MM.1S (cell line): ENCODE measurements at regions not wholly inside any gene's neighbourhood (a gene's known extent, or its start where the extent isn't known, plus 50 kb on each side); places are given as distances from the start of the nearest gene placed in this dataset.

Experiments used
- DNase-seq: peaks from one replicate; pipeline ENCODE4 v3.0.0-alpha.2; 2015
- H2AFZ ChIP-seq: fragments of 300-600 bp; sonication (generic); 2 replicates; pipeline ENCODE4 v1.6.0; 2016; ENCODE audit warnings: antibody characterized with exemption, low read length
- H3F3A ChIP-seq: fragments of 300-600 bp; sonication (generic); 2 replicates; pipeline ENCODE4 v1.6.1; 2016; ENCODE audit warnings: mild to moderate bottlenecking, antibody characterized with exemption, low read length, moderate library complexity, mixed read lengths; ENCODE audit not compliant: insufficient read depth
- H3K27ac ChIP-seq: fragments of 300-600 bp; sonication (generic); 2 replicates; pipeline ENCODE4 v1.5.1; 2016; ENCODE audit warnings: mild to moderate bottlenecking, low read length
- H3K27me3 ChIP-seq: fragments of 300-600 bp; sonication (generic); replicated peaks from 2 replicates; pipeline ENCODE4 v1.6.0; 2016; ENCODE audit warnings: low read length; ENCODE audit not compliant: insufficient read depth
- H3K36me3 ChIP-seq: fragments of 300-600 bp; sonication (generic); replicated peaks from 2 replicates; pipeline ENCODE4 v1.6.1; 2016; ENCODE audit warnings: mild to moderate bottlenecking, low read length, mixed read lengths; ENCODE audit not compliant: insufficient read depth
- H3K4me1 ChIP-seq: fragments of 300-600 bp; sonication (generic); 2 replicates; pipeline ENCODE4 v1.6.1; 2016; ENCODE audit warnings: low read length, mixed read lengths
- H3K4me2 ChIP-seq: fragments of 300-600 bp; sonication (generic); 2 replicates; pipeline ENCODE4 v1.6.0; 2016; ENCODE audit warnings: low read depth, low read length
- H3K4me3 ChIP-seq: fragments of 300-600 bp; sonication (generic); 2 replicates; pipeline ENCODE4 v1.5.1; 2016; ENCODE audit warnings: low read length, mixed read lengths
- H3K79me2 ChIP-seq: fragments of 300-600 bp; sonication (generic); 2 replicates; pipeline ENCODE4 v1.6.1; 2016; ENCODE audit warnings: mixed run types, low read length, mixed read lengths
- H3K9ac ChIP-seq: fragments of 300-600 bp; sonication (generic); 2 replicates; pipeline ENCODE4 v1.6.1; 2016; ENCODE audit warnings: low read length, mixed read lengths
- H3K9me2 ChIP-seq: fragments of 300-600 bp; sonication (generic); replicated peaks from 2 replicates; pipeline ENCODE4 v1.6.1; 2016; ENCODE audit warnings: mild to moderate bottlenecking, low read length, mixed read lengths; ENCODE audit not compliant: insufficient read depth
- H3K9me3 ChIP-seq: fragments of 300-600 bp; sonication (generic); replicated peaks from 2 replicates; pipeline ENCODE4 v1.6.1; 2016; ENCODE audit warnings: mild to moderate bottlenecking, low read length, mixed read lengths; ENCODE audit not compliant: insufficient read depth
- H4K20me1 ChIP-seq: fragments of 300-600 bp; sonication (generic); 2 replicates; pipeline ENCODE4 v1.6.1; 2016; ENCODE audit warnings: mild to moderate bottlenecking, low read length, moderate library complexity, mixed read lengths; ENCODE audit not compliant: insufficient read depth
- CTCF ChIP-seq: fragments of 300-600 bp; sonication (generic); IDR thresholded peaks from 2 replicates; pipeline ENCODE4 v1.5.1; 2016; ENCODE audit warnings: antibody characterized with exemption, low read length, mixed read lengths
- EZH2 ChIP-seq: fragments of 300-600 bp; sonication (generic); optimal IDR thresholded peaks from 2 replicates; pipeline ENCODE3; 2017; ENCODE audit warnings: low read depth, mild to moderate bottlenecking, antibody characterized with exemption, low read length, mixed read lengths
- EZH2phosphoT487 ChIP-seq: fragments of 300-600 bp; sonication (generic); IDR thresholded peaks from 2 replicates; pipeline ENCODE4 v1.6.1; 2018; ENCODE audit warnings: antibody characterized with exemption, low read length

- H3K27ac ChIP-seq: no peak overlapping the region
- no peaks in the 10 kb centered on the region for H3K36me3 ChIP-seq
- H3K27me3 ChIP-seq: no peaks in the 10 kb centered on the region
- H4K20me1 ChIP-seq: no peaks in the 10 kb centered on the region
- no peaks in the 10 kb centered on the region for H3K9me2 ChIP-seq
- DNase-seq: no peak
- H3K4me1 ChIP-seq: no peaks in the 10 kb centered on the region
- H3K9me3 ChIP-seq: no peaks in the 10 kb centered on the region
- no peak overlapping the region for H2AFZ ChIP-seq
- TF ChIP-seq EZH2phosphoT487 (no peak), CTCF (no peak), EZH2 (no peak)
- H3K4me3 ChIP-seq: no peak overlapping the region
- no peak overlapping the region for H3K9ac ChIP-seq
- no peaks in the 10 kb centered on the region for H3F3A ChIP-seq
- H3K79me2 ChIP-seq: no peaks in the 10 kb centered on the region
- H3K4me2 ChIP-seq: no peak overlapping the region
These were observed 116.6 kb upstream of the NT5C1B start for GRCh38 chr2:18706001-18706400.

GRCh38 chr2:18704276-18704675, 114.9 kb upstream of the NT5C1B start:
- Histone ChIP-seq H3K27ac (no peak overlapping the region), H3K4me2 (no peak overlapping the region), H3K9me3 (no peaks in the 10 kb centered on the region), H3K4me3 (no peak overlapping the region), H3K9ac (no peak overlapping the region), H4K20me1 (no peaks in the 10 kb centered on the region), H3K4me1 (no peaks in the 10 kb centered on the region), H2AFZ (no peak overlapping the region), H3F3A (no peaks in the 10 kb centered on the region), H3K27me3 (no peaks in the 10 kb centered on the region), H3K9me2 (no peaks in the 10 kb centered on the region), H3K79me2 (no peaks in the 10 kb centered on the region), H3K36me3 (no peaks in the 10 kb centered on the region)
- DNase-seq: no peak
- TF ChIP-seq CTCF (no peak), EZH2phosphoT487 (no peak), EZH2 (no peak)

GRCh38 chr2:18703555-18703954, 114.2 kb upstream of the NT5C1B start:
- Histone ChIP-seq H2AFZ (no peak overlapping the region), H3K9ac (no peak overlapping the region), H3K36me3 (no peaks in the 10 kb centered on the region), H3K4me2 (no peak overlapping the region), H3K27ac (no peak overlapping the region), H4K20me1 (no peaks in the 10 kb centered on the region), H3K4me1 (no peaks in the 10 kb centered on the region), H3F3A (no peaks in the 10 kb centered on the region), H3K27me3 (no peaks in the 10 kb centered on the region), H3K9me2 (no peaks in the 10 kb centered on the region), H3K79me2 (no peaks in the 10 kb centered on the region), H3K9me3 (no peaks in the 10 kb centered on the region), H3K4me3 (no peak overlapping the region)
- no peak for DNase-seq
- TF ChIP-seq EZH2phosphoT487 (no peak), CTCF (no peak), EZH2 (no peak)
